ENCODE measurements at regions not wholly inside any gene's neighbourhood (a gene's known extent, or its start where the extent isn't known, plus 50 kb on each side); places are given as distances from the start of the nearest gene placed in this dataset.
"Not testable (repeated sequence)": the region's sequence is repeated elsewhere in the genome, so short reads cannot be mapped to it uniquely, and the experiment has no call there.

- H3K9me3 ChIP-seq: peaks cover 0 to 16% (median 0%) of the 10 kb centered on the region in 3 donors
- H3K36me3 ChIP-seq: no peaks in the 10 kb centered on the region
- H3K27ac ChIP-seq: no peak overlapping the region
- no peak for ATAC-seq
- H3K4me3 ChIP-seq: no peak overlapping the region
- no peaks in the 10 kb centered on the region for H3K27me3 ChIP-seq
- TF ChIP-seq POLR2AphosphoS5 (IDR thresholded peaks at IDR 0.05) (no peak), POLR2A (IDR thresholded peaks at IDR 0.05) (no peak), EP300 (IDR thresholded peaks at IDR 0.05) (no peak), CTCF (IDR thresholded peaks at IDR 0.05) (no peak)
- 44 to 75% methylated on average over 1 of the region's 1 CpG for WGBS, 2 donors (ENCODE audit: low coverage in 1 of 2)
- no peaks in the 10 kb centered on the region for H3K4me1 ChIP-seq
Observed at GRCh38 chr9:11192993-11193392, 580.2 kb upstream of the PTPRD start.

GRCh38 chr9:11194246-11194645 lies 581.4 kb upstream of the PTPRD start:
- Histone ChIP-seq H3K27me3 (no peaks in the 10 kb centered on the region), H3K4me3 (no peak overlapping the region), H3K9me3 (peaks cover 0 to 3% (median 0%) of the 10 kb centered on the region in 3 donors), H3K27ac (no peak overlapping the region), H3K4me1 (no peaks in the 10 kb centered on the region), H3K36me3 (no peaks in the 10 kb centered on the region)
- no peak for ATAC-seq
- 40 to 50% methylated on average over 1 of the region's 1 CpG for WGBS, 2 donors (ENCODE audit: low coverage in 1 of 2)
- TF ChIP-seq CTCF (IDR thresholded peaks at IDR 0.05) (no peak), EP300 (IDR thresholded peaks at IDR 0.05) (no peak), POLR2A (IDR thresholded peaks at IDR 0.05) (no peak), POLR2AphosphoS5 (IDR thresholded peaks at IDR 0.05) (no peak)

GRCh38 chr9:11196840-11197365 lies 584.1 kb upstream of the PTPRD start:
- H3K27me3 ChIP-seq, H3K4me3 ChIP-seq, ATAC-seq, H3K27ac ChIP-seq, H3K9me3 ChIP-seq, H3K36me3 ChIP-seq, H3K4me1 ChIP-seq: not testable (repeated sequence)
- no CpG with 5 or more reads among the region's 22 CpGs for WGBS, 2 donors (ENCODE audit: low coverage in 1 of 2)

GRCh38 chr9:11199335-11199734 lies 586.5 kb upstream of the PTPRD start:
- Histone ChIP-seq H3K36me3 (no peaks in the 10 kb centered on the region), H3K27ac (no peak overlapping the region), H3K27me3 (no peaks in the 10 kb centered on the region), H3K4me3 (no peak overlapping the region), H3K9me3 (no peaks in the 10 kb centered on the region), H3K4me1 (no peaks in the 10 kb centered on the region)
- no peak for ATAC-seq
- TF ChIP-seq POLR2A (IDR thresholded peaks at IDR 0.05) (no peak), EP300 (IDR thresholded peaks at IDR 0.05) (no peak), POLR2AphosphoS5 (IDR thresholded peaks at IDR 0.05) (no peak), CTCF (IDR thresholded peaks at IDR 0.05) (no peak)
- 70% methylated on average over 2 of the region's 2 CpGs; no CpG with 5 or more reads in 1 of the 2 donors for WGBS, 2 donors (ENCODE audit: low coverage in 1 of 2)

- TF ChIP-seq CTCF (IDR thresholded peaks at IDR 0.05) (no peak), EP300 (IDR thresholded peaks at IDR 0.05) (no peak), POLR2A (IDR thresholded peaks at IDR 0.05) (no peak), POLR2AphosphoS5 (IDR thresholded peaks at IDR 0.05) (no peak)
Observed at GRCh38 chr9:11204521-11204920, 591.7 kb upstream of the PTPRD start.

More at GRCh38 chr9:11204521-11204920, 591.7 kb upstream of the PTPRD start:
- Histone ChIP-seq H3K27ac (no peak overlapping the region), H3K4me1 (no peaks in the 10 kb centered on the region), H3K9me3 (no peaks in the 10 kb centered on the region), H3K4me3 (no peak overlapping the region), H3K36me3 (no peaks in the 10 kb centered on the region), H3K27me3 (no peaks in the 10 kb centered on the region)
- 82 to 95% methylated on average over 3 of the region's 3 CpGs for WGBS, 2 donors (ENCODE audit: low coverage in 1 of 2)
- no peak for ATAC-seq

Data from gastroesophageal sphincter (tissue), 4 donors.